ENCODE measurements at regions not wholly inside any gene's neighbourhood (a gene's known extent, or its start where the extent isn't known, plus 50 kb on each side); places are given as distances from the start of the nearest gene placed in this dataset.

DNA sequence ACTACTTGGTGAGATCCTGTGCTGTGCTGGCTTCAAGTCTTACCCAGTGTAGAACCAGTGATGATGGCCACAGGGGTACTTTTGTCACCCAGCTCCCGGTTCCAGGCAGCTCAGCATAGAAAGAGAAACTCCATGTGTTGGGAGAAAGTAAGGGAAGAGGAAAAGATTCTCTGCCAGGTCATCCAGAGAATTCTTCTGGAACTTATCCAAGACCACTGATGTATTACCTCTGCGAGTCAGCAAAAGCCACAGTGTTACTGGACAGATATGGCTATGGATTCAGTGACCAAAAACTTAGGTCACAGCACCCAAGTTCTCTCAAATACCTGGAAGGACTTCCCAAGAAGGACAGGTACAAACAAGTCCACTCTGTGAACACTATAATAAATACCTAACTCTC, 399.5 kb upstream of the MIR17HG start:
- no peak for DNase-seq

DNA sequence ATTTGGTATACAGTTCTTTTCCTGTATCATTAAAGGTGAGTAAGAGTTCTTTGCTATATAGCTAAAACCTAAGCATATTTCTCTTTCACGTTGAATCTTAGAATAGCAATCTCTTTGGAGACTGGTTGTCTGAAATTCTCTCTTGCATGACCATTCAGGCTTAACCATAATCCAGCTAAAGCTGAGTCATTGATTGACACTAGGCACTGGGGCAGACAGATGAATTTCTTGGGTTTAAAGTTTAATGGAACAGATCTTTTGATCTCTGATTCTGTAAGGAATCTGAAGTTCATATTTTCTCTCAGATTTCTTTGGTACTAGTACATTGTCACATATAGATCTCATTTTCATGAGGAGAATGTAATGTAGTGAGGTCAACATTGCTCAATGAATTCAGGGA, 397.3 kb upstream of the MIR17HG start:
- DNase-seq = no peak

DNA sequence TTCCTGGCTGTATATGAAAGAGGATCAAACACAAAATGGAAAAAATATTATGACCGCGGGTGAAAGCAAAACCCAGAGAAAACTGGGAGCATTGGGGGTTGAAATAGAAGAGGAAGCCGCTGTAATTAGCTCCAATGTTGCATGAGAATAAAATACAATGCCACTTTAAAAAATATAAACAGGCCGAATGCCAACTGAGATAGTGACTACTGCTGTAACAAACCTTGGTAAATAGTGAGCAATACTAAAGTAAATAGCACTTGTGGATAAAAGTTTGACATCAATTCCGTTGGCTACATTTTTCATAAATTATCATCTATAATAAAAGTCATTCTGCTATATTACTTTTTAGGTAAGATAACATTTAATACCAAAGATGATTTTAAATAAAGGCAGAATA, 395.8 kb upstream of the MIR17HG start:
- DNase-seq = no peak

DNA sequence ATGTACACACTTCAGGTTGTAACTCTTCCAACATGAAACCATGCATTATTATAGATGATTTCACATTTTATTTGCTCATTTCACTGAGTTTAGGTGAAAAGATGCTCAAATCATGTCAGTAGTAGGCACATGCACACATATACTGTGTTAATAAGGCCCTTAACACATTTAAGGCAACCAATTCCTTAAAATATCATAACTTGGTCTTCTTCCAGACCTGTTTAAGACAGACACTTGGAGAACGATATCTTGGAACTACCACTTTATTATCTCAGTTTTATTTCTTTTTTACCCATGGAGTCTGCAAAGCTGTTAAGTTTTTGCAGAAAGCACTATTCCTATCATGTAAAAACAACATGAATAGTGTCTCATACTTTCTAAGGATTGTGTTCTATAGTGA, 395.2 kb upstream of the MIR17HG start:
- DNase-seq = no peak

DNA sequence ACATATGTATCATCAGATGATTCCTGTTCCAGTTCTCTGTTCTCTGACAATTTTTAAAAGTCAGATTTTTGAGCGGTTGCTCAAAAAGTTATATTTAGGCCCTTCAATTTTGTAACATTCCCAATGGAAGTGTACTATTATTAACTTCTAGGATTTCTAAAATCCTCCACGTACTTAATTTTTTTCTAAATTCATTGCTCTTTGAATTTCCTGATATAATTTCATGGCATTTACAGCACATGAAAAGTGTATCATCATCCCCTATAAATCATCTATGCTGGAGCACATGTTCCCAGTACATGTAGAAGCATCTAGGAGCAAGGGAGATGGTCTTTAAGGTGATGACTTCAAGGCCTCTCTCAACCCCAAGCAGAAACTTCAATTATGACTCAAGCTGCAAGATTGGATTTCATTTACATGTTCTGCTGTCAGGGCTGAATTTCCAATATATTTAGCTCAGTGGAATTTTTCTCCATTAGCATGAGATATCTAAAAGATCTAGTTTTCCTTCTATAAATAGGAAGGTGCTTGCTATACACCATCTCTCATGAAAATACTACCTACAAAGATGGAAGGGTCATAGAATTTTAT, 392.8 kb upstream of the MIR17HG start:
- DNase-seq = no peak

DNA sequence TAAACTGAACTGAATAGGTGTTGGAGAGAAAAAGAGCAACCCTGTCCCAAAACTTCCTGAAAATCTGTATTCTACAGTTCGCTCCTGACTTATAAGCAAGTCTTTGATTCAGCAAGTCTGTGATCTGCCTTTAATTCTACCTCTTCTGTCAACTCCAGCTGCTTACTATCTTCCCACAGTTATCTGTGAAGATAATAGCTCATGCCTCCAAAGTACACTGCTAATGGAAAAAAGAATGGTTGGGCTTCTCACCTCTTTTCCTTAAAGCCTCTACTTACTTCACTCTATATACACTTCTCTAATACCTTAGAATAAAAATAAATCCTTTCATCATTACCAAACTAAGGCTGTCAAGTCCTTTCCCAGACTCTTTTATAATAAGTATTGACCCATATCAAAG, 391.5 kb upstream of the MIR17HG start:
- no peak for DNase-seq

DNA sequence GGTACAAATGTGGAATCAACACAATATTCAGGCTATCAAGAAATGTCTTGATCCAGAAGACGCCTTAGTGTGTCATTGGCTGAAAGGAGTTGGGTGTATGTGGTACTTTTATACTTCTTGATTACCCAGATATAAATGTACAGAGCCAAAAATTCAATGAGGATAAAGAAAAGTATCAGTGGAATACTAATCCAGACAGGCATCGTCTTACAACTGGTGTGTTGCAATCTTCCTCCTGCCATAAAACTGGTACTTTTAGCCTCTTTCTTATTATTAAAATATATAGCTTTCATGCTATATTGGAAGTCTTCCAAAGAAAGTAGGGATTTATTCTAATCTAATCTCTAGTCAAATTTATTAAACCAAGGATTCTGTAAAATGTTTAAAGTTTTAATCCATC, 388.6 kb upstream of the MIR17HG start:
- DNase-seq = no peak

DNA sequence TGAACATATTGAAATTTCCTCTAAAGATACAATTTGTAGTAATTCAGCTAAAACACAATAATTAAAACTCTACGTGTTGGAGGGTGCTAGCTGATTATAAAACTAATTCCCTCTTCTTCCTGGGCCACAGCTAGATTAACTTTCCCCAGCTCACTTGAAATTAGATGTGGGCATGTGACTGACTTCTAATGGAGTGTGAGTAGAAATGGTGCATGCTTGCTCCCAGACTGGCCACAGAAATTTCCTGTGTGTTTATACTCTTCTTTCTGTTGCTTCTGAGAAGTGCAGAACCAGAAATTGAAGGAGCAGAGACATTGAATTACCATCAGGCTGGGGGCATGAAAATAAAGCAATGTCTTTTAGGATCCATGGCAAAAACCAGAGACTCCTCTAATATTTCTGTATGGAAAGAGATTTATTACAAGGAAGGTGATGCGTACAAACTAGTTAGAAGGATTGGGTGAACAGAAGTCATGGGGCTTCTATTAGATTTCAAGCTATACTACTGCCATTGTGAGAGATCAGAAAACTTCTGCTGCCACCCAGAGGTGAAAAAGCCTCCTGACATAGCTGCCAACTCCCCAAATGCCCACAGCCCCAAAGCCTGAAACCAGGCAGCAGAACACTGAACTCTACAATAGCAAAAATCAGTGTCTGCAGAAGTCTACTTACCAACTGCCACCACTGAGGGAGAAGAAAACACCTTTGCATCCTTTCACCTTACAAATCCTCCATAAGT, 379.2 kb upstream of the MIR17HG start:
- peak; percentile 10 for DNase-seq

DNA sequence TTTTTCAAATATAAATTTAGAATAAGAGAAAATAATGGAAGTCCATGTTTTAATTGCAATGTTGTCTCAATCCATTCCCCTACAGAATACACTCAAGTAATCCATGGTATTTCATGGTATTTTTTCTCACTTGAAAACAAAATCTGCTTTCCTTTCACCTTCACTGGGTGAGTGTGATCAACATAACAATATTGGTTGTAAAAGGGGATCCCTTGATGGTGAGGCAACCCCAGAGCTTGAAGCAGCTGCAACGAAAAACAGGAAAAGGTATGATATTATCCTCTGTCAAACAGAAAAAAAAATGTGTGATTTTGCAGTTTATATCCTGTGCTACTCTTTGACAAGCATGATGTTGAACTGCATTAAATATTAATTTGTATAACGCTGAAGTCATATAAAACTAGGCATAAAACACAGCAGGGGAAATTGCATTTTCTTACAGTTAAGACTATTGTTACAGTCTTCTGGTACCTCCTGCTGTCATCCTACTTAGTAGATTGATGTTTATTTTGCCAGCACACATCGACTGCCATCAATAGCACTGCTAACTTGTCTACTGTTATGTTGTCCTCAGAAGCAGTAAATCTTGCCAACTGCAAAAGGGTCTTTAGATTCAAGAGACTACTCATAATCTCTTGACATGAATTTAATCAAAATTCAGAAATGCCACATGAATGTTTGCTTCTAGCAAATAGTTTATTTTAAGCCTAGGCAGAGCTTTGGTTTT, 373.1 kb upstream of the MIR17HG start:
- DNase-seq = peak; percentile 8

DNA sequence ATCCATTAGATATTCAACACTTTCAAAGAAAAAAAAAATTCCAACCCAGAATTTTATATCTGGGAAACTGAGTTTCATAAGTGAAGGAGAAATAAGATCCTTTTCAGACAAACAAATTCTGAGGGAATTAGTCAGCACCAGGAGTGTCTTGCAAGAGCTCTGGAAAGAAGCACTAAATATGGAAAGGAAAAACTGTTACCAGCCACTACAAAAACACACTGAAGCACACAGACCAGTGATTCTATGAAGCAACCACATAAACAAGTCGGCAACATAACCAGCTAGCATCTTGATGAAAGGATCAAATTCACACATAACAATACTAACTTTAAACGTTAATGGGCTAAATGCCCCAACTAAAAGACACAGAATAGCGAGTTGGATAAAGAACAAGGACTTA, 368.4 kb upstream of the MIR17HG start:
- DNase-seq = no peak

DNA sequence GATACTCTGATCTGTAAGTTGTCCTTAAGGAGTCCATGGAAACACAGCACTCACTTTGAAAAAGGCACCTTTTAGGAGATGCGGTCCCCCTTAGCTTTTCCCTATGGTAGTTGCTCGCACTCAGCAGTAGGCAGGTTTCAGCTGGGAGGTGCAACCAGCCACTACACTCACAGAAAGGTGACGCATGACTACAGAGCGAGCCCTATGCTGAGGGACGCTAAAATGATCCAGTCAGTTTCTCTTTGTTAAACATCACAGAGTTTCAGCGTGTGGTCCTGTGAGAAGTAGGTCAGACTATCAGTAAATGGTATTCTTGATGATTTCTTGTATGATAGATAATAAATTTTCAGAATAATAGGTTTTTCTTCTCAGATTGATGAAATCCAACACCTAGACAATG, 362.7 kb upstream of the MIR17HG start:
- no peak for DNase-seq

DNA sequence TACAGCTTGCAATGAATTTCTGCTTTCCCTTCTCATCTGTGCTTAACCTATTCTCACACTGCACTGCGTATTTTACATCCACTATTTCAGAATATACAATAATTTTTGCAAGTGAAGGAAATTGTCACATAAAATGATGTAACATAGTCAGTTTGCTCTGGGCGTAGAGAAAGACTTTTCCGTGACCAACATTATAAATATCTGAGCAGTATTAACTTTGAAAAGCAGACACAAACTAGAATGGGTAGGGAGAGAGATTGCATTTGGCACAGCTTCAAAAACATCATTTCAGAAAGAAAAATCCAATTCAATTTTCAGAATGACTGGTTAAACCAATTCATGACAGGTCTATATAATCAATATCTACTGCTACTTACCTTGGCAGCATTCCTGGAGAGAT, 352.5 kb upstream of the MIR17HG start:
- DNase-seq = no peak

DNA sequence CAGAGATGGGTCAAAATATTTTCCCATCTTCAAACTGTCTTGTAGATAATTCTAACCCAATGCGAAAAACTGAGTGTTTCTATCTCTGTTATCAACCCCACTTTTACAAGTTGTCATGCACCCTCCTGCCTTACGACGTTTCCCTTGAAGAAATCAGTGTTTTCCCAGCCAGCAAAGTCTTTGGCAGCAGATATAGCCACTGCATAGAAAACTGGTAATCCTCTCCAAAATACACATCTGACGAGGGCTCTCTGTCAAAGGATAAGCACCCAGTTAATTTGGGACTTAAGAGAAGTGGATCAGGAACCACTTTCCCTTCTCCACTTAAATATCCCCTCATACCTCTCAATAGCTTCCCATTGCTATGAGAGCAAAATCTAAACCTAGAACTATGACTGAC, 351.9 kb upstream of the MIR17HG start:
- no peak for DNase-seq

DNA sequence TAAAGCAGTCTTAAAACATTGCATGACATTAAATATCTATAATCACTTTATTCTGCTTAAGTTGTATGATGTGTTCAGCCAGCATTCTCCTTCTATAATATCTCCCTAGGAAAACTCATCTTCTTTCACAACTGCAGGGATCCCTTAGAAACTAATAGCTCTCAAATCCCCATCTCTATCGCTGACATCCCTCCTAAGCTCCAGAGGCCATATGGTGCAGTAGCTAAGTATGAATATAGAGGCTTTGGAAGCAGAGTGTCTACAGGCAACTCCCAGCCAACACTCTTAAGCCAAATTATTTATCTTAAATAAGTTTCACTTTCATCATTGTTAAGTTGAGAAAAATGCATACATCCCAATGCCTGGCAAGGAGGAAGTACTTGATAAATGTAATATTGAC, 349.5 kb upstream of the MIR17HG start:
- DNase-seq = no peak

DNA sequence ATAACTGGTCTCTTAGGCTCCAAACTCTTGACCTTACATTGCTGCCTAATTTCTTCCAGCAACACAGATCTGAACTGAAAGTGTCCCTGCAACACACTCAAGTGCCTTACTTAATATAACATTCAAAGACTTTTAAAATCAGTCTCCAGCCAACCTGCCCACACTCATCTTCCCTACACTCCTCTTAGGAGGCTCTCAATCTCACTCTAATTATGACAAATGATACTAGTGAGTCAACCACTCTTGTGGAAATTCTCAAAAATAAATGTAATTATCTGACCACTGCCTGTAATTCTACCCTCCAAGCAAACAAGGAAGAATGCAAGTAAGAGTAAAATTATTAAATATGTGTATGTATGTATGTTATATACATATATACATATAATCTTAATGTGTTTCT, 348.1 kb upstream of the MIR17HG start:
- no peak for DNase-seq

DNA sequence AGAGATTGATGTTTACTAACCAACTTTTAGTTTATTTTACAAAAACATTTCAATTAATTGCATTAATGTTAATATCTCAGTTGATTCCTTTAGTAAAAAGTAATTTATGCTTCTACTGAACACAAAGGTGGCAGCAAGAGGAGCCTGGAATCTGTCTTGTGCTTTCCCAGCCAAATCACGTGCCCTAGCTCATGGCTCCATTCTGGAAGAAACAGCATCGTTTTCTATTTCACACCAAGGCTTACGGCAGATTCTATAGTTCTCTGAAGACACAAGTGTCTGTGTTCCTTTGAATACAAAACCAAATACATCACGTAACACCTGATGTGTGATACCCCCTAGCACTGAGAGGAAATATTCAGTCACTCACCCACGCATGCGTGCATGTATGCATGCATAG, 346.1 kb upstream of the MIR17HG start:
- DNase-seq = no peak

DNA sequence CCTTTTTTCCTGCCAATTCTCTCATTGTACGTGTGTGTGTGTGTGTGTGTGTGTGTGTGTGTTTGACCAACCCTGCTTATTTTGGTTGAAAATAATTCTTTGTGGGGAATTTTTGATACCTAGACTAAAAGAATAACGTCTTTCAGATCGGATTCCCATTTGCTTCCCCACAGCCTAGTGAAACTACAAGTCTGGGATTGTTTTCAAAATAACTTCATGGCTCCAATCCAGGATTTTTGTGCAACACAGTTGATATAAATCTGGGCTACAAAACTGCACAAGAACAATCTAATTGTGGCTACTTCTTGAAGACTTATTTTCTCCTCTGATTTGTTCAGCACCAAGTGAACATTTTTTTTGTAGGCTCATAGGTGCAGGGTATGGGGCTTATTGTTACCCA, 332.8 kb upstream of the MIR17HG start:
- no peak for DNase-seq

DNA sequence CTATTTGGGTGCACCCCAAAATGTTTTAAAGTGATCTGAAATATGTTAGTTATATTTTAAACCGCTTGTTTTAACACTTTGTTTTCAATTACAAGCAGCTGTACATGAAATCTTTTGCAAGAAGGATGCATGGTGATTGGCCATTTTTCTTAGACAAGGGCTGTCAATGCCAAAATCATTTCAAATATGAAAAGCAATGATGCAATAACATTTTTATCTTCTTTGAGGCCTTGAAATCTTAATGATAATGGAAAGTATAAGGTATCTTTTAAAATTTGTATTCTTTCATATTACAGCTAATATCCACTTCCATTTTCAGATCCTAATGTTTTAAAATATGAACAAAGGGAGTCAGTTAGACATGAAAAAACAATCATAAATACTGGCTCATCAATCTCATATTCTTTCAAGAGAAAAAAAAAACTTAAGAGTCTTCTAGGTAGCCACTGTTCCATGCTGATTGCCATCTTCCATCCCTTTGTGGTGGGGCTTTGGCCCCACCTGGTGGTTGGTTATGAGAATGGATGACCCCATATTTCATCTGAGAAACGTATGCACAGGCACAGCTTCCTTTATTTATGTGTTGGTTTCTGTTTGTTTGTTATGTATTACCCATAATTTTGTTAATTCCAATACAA, 330.3 kb upstream of the MIR17HG start:
- peak; percentile 71 for DNase-seq

DNA sequence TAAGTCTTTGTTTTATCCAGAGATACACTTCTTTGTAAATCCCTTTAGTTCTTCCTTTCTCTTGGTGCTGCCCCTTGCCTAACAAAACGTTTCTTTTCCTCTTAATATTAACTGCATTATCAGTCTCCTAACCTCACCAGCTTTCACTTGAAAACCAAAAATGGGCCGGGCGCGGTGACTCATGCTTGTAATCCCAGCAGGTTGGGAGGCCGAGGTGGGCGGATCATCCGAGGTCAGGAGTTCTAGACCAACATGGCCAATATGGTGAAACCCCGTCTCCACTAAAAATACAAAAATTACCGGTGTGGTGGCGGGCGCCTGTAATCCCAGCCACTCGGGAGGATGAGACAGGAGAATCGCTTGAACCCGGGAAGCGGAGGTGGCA, 329.8 kb upstream of the MIR17HG start:
- DNase-seq = no peak

DNA sequence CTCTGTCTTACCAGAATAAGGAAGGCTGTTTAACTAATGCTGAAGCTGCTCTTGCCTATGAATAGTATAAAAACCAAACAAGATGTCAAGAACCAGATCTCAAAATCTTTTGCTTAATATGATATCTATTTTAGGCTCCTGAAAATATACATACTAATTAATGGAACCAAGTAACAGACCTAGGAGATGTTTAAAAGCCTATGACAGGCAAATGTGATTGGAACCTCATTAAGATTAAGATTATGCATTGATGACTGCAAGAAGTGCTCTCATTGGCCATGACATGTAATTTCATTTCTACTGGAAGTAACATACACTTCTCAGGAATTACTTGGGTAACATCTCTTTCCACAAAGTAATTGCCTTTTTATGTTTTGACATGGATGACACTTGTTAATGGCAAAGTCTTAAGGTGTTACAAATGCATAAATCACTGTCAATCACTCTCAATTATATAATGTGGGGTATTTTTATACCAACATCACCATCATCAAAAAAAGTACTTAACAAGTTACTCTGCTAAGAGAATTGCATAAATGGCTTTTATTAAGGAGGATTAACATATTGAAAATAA, 326.9 kb upstream of the MIR17HG start:
- no peak for DNase-seq

DNA sequence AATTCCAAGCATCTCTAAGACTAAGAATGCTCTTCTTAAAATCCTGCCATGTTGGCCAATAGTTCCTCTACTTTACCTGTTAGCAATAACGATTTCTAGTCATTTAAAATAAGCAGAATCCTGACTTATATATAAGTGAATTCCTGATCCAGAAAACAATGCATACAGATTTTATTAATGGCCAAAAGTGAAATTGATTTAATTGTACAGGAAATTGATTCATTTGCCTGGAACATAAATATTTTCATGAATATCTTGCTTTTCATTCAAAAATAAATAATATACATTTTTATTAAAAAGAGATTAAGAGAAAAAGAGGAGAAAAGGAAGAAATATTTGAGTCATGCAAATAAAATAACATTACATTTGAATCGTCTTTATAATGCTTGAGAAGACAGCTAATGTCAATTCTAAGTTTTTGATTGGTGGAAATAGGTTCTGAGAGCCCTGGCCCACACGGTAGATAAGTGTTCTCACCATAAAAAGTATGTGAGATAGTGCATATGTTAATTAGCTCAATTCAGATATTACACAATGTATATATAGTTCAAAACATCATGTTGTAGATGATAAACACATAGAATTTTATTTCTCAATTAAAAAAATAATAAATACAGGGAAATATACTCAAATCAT, 323.2 kb upstream of the MIR17HG start:
- no peak for DNase-seq

DNA sequence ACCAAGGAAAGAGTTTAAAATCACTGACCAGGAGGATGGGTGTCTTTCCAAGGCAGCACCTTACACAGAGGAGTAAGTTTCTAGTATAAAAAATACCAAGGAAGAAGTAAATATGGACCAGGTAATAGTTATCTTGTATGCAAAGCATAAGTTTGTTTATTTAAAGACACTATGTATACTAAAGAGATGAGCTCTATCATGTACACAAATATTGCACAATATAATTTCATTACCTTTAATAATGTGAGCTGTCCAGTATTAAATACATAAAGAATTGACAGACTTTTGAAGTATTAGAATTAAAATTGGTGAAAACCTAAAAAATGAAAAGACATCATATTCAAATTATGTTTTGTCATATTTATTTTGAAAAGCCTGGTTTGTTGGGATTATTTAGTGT, 322.0 kb upstream of the MIR17HG start:
- no peak for DNase-seq

DNA sequence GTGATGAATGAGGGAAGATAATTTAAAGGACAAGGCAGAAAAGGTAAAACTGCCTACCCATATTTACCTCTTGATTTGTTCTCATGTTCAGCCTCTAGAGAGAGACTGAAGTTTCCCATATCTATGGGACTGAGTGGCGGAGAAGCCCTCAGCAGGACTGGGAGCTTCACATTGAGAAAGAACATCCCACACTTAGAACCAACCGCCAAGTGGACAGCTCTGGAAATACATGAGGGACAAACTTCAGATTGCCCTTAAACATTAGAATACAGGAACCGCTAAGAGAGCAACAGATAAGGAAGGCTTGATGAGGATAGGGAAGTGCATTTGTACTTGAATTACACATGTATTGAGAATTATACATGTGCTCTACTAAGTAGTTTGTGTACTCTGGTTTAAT, 316.0 kb upstream of the MIR17HG start:
- no peak for DNase-seq
